ENCODE measurements at regions not wholly inside any gene's neighbourhood (a gene's known extent, or its start where the extent isn't known, plus 50 kb on each side); places are given as distances from the start of the nearest gene placed in this dataset.

DNA sequence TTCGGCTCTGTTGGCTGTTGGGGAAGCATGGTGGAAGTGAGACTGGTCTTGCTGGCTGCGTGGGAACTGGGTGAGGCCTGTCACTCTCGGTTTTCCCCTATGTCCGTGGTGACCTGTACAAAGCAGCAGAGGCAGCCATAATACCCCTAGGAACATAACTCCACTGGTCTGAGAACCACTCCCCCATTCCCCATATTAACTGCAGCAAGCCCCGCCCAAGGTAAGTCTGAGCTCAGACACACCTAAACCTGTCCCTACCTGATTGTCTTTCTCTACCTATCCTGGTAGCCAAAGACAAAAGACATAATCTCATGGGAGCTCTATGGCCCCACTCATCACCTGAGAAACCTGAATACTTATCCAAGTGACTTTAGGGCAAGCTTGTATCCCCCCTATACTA lies 156.3 kb upstream of the PHACTR1 start:
- Histone ChIP-seq H2AFZ (no peak overlapping the region), H3K4me1 (no peaks in the 10 kb centered on the region), H3K27me3 (ENCODE audit: control insufficient read depth, insufficient read depth, low read length) (no peaks in the 10 kb centered on the region), H3K4me3 (ENCODE audit: low read depth, low read length) (no peak overlapping the region), H3K4me2 (ENCODE audit: low read length) (no peak overlapping the region), H3K36me3 (ENCODE audit: control insufficient read depth, insufficient read depth, low read length) (no peaks in the 10 kb centered on the region), H3K27ac (no peak overlapping the region), H3K9ac (no peak overlapping the region), H3K9me3 (ENCODE audit: control insufficient read depth, low read length) (no peaks in the 10 kb centered on the region), H3K79me2 (no peaks in the 10 kb centered on the region)
- TF ChIP-seq, protein P1, sequence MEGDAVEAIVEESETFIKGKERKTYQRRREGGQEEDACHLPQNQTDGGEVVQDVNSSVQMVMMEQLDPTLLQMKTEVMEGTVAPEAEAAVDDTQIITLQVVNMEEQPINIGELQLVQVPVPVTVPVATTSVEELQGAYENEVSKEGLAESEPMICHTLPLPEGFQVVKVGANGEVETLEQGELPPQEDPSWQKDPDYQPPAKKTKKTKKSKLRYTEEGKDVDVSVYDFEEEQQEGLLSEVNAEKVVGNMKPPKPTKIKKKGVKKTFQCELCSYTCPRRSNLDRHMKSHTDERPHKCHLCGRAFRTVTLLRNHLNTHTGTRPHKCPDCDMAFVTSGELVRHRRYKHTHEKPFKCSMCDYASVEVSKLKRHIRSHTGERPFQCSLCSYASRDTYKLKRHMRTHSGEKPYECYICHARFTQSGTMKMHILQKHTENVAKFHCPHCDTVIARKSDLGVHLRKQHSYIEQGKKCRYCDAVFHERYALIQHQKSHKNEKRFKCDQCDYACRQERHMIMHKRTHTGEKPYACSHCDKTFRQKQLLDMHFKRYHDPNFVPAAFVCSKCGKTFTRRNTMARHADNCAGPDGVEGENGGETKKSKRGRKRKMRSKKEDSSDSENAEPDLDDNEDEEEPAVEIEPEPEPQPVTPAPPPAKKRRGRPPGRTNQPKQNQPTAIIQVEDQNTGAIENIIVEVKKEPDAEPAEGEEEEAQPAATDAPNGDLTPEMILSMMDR (IDR thresholded peaks at IDR 0.05), result no peak

DNA sequence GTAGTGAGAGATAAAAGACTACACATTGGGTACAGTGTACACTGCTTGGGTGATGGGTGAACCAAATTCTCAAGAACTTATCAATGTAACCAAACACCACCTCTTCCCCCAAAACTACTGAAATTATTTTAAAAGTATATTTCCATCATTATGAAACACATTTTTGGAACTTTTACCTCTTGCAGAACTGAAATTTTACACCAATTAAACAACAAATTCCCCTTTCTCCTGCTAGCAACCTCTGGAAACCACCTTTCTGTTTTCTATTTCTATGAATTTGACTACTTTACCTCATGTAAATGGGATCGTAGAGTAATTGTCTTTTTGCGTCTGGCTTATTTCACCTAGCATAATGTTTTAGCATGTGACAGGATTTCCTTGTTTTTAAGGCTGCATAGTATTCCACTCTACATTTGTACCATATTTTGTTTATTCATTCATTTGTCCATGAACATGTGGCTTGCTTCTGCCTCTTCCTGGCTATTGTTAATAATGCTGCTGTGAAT lies 149.9 kb upstream of the PHACTR1 start:
- TF ChIP-seq, protein P1 (IDR thresholded peaks at IDR 0.05), result no peak
- no peak overlapping the region for H3K27ac ChIP-seq
- H3K9ac ChIP-seq, result no peak overlapping the region

DNA sequence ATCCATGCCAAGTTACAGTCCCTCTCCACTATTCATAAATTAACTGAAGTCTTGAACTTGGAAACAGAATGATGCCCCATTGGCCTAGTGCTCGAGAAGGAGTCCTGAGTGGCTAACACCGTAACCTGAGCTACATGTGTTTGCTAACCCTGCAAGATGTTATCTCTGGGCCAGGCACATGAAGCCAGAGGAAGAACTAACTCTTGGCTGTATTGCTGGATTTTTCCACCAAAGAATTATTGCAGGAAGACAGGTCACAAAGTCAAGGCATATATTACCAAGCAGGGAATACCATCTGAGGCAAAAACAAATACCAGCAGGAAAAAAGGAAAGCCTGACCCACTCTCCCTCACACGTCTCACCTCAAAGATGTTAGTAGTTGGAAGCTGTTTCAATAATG lies 148.9 kb upstream of the PHACTR1 start:
- H3K9ac ChIP-seq, result no peak overlapping the region

More for the DNA sequence above, 149.9 kb upstream of the PHACTR1 start:
- no peak overlapping the region for H2AFZ ChIP-seq
- no peak overlapping the region for H3K4me3 ChIP-seq (ENCODE audit: low read depth, low read length)
- no peaks in the 10 kb centered on the region for H3K36me3 ChIP-seq (ENCODE audit: control insufficient read depth, insufficient read depth, low read length)
- H3K79me2 ChIP-seq, result no peaks in the 10 kb centered on the region
- no peaks in the 10 kb centered on the region for H3K9me3 ChIP-seq (ENCODE audit: control insufficient read depth, low read length)
- H3K27me3 ChIP-seq (ENCODE audit: control insufficient read depth, insufficient read depth, low read length), result no peaks in the 10 kb centered on the region
- H3K4me2 ChIP-seq (ENCODE audit: low read length), result no peak overlapping the region
- no peaks in the 10 kb centered on the region for H3K4me1 ChIP-seq

DNA sequence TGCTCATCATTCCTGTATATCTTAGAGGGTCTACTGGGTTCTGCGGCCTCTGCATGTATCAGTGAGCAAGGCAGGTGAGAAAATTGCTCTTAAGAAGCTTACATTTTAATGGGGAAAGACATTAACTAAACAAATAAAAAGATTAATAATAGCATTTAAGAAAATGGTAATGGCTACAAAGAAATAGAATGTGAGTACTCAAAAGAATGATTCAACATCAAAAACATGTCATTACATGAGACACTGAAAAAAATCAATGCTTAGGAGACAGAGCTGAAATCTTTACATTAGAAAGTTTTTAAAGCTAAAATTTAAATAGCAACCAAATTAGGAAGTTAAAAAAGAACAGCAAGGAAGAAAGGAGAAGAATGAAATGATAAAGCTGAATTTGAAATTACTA lies 146.9 kb upstream of the PHACTR1 start:
- Histone ChIP-seq H3K9ac (no peak overlapping the region), H3K4me3 (ENCODE audit: low read depth, low read length) (no peak overlapping the region), H3K27me3 (ENCODE audit: control insufficient read depth, insufficient read depth, low read length) (no peaks in the 10 kb centered on the region), H3K4me1 (no peaks in the 10 kb centered on the region), H3K79me2 (no peaks in the 10 kb centered on the region), H3K27ac (no peak overlapping the region), H3K36me3 (ENCODE audit: control insufficient read depth, insufficient read depth, low read length) (no peaks in the 10 kb centered on the region), H2AFZ (no peak overlapping the region), H3K9me3 (ENCODE audit: control insufficient read depth, low read length) (no peaks in the 10 kb centered on the region), H3K4me2 (ENCODE audit: low read length) (no peak overlapping the region)
- TF ChIP-seq, protein P1 (IDR thresholded peaks at IDR 0.05), result no peak

More for the DNA sequence above, 148.9 kb upstream of the PHACTR1 start:
- H3K36me3 ChIP-seq (ENCODE audit: control insufficient read depth, insufficient read depth, low read length), result no peaks in the 10 kb centered on the region
- no peak overlapping the region for H3K4me3 ChIP-seq (ENCODE audit: low read depth, low read length)
- no peaks in the 10 kb centered on the region for H3K27me3 ChIP-seq (ENCODE audit: control insufficient read depth, insufficient read depth, low read length)
- no peak overlapping the region for H2AFZ ChIP-seq
- H3K4me1 ChIP-seq, result no peaks in the 10 kb centered on the region
- no peaks in the 10 kb centered on the region for H3K9me3 ChIP-seq (ENCODE audit: control insufficient read depth, low read length)
- H3K4me2 ChIP-seq (ENCODE audit: low read length), result peak overlapping the region; percentile 34
- TF ChIP-seq, protein P1 (IDR thresholded peaks at IDR 0.05), result no peak
- H3K27ac ChIP-seq, result no peak overlapping the region
- H3K79me2 ChIP-seq, result no peaks in the 10 kb centered on the region

DNA sequence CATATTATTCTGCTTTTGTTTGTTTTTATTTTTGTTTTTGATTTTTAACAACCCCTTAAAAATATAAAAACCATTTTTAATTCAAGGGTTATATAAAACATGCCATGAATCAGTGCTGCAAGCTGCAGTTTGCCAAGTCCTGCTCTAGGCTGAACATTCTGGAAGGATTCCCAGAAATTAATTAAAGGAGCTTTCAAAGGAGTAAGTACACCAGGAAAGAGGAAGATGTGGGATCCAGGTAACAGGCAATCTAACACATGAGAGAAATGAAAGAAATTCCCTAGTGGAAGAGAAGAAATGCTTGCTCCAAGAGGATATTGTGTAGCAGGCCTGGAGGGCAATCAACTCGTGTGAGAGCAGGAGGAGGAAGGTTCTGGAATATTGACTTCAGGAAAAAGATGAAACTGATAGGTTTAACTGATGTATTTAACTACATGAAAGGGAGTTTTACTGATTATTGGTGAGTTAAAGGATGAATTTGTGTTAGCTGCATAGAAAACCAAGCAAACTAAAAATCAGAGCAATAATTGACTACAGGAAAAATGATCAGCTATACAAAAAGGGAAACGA lies 146.0 kb upstream of the PHACTR1 start:
- Histone ChIP-seq H3K9ac (no peak overlapping the region), H3K4me2 (ENCODE audit: low read length) (no peak overlapping the region), H2AFZ (no peak overlapping the region), H3K4me1 (no peaks in the 10 kb centered on the region), H3K9me3 (ENCODE audit: control insufficient read depth, low read length) (no peaks in the 10 kb centered on the region), H3K27ac (no peak overlapping the region), H3K4me3 (ENCODE audit: low read depth, low read length) (no peak overlapping the region), H3K27me3 (ENCODE audit: control insufficient read depth, insufficient read depth, low read length) (no peaks in the 10 kb centered on the region), H3K79me2 (no peaks in the 10 kb centered on the region), H3K36me3 (ENCODE audit: control insufficient read depth, insufficient read depth, low read length) (no peaks in the 10 kb centered on the region)
- TF ChIP-seq, protein P1 (IDR thresholded peaks at IDR 0.05), result no peak
